MM.1S (cell line): ENCODE measurements at regions not wholly inside any gene's neighbourhood (a gene's known extent, or its start where the extent isn't known, plus 50 kb on each side); places are given as distances from the start of the nearest gene placed in this dataset.

Source experiments
- CTCF ChIP-seq: fragments of 300-600 bp; sonication (generic); IDR thresholded peaks from 2 replicates; pipeline ENCODE4 v1.5.1; 2016; ENCODE audit warnings: antibody characterized with exemption, low read length, mixed read lengths
- EZH2 ChIP-seq: fragments of 300-600 bp; sonication (generic); optimal IDR thresholded peaks from 2 replicates; pipeline ENCODE3; 2017; ENCODE audit warnings: low read depth, mild to moderate bottlenecking, antibody characterized with exemption, low read length, mixed read lengths
- EZH2phosphoT487 ChIP-seq: fragments of 300-600 bp; sonication (generic); IDR thresholded peaks from 2 replicates; pipeline ENCODE4 v1.6.1; 2018; ENCODE audit warnings: antibody characterized with exemption, low read length

- TF ChIP-seq CTCF (no peak), EZH2 (no peak), EZH2phosphoT487 (no peak)
These were observed 102.5 kb upstream of the USP24 start for GRCh38 chr1:55317673-55318072.
